H1 (cell line): ENCODE measurements at regions not wholly inside any gene's neighbourhood (a gene's known extent, or its start where the extent isn't known, plus 50 kb on each side); places are given as distances from the start of the nearest gene placed in this dataset.

Experiments used
- EZH2 ChIP-seq: fragments of 200-600 bp; sonication (generic); IDR thresholded peaks from 2 replicates; pipeline ENCODE4 v1.7.1; 2012; ENCODE audit warnings: low read depth, mild to moderate bottlenecking, moderate library complexity, low read length, inconsistent platforms; ENCODE audit not compliant: severe bottlenecking
- FOSL1 ChIP-seq: IDR thresholded peaks from 2 replicates; pipeline ENCODE4 v1.6.1; 2011; ENCODE audit warnings: mild to moderate bottlenecking, low read depth, low read length, moderate library complexity; ENCODE audit not compliant: insufficient read depth
- HDAC2 ChIP-seq, 2 experiments: fragments of 300-600 bp in 1 of 2; sonication (generic) in 1 of 2; IDR thresholded peaks; 2 replicates each; pipeline ENCODE4 v1.6.1; 2011 to 2012; ENCODE audit warnings: low read depth in 2 of 2, low read length in 2 of 2, mild to moderate bottlenecking in 2 of 2, moderate library complexity in 2 of 2, borderline replicate concordance in 1 of 2, inconsistent platforms in 1 of 2
- SIN3A ChIP-seq, 2 experiments: IDR thresholded peaks in 1 of 2; conservative IDR thresholded peaks in 1 of 2; 2 replicates each; pipeline ENCODE4 v1.6.1; 2011 to 2012; ENCODE audit warnings: low read length in 2 of 2, improper control_type of control experiment in 1 of 2, low read depth in 1 of 2, mild to moderate bottlenecking in 1 of 2
- TF ChIP-seq, protein P1 (sequence below), 3 experiments: IDR thresholded peaks; 1 replicate in 2 of 3; 2 replicates in 1 of 3; pipeline versions ENCODE4 v1.5.1 to v1.6.1; 2011; ENCODE audit warnings: low read length in 3 of 3, mild to moderate bottlenecking in 3 of 3, inconsistent platforms in 2 of 3, low read depth in 1 of 3, moderate library complexity in 1 of 3; ENCODE audit not compliant: insufficient read depth in 1 of 3; ENCODE audit errors: control extremely low read depth in 1 of 3

DNA sequence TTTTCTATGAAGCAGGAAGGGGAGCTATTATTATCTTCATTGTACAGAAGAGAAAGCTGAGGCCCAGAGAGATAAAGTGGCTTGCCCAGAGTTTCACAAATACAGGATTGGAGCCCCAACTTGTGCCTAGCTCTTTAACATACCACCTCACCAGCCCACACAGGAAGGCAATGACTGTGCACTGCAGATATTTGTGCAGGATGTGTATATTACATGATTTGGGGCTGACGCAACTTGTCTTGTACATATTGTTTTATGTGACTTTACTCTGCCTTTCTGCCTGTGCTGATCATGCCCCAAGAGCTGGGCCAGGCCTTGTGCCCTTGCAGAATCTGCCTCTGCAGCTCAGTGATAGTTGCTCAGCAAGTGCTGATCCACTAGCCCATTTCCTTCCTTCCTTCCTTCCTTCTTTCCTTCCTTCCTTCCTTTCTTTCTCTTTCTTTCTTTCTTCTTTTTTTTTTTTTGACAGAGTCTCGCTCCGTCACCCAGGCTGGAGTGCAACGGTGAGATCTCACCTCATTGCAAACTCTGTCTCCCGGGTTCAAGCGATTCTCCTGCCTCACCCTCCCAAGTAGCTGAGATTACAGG, 106.6 kb upstream of the TBCA start:
- TF ChIP-seq HDAC2 (IDR thresholded peaks at IDR 0.05; ENCODE audit: borderline replicate concordance in 1 of 2, low read depth in 2 of 2, low read length in 2 of 2) (no peak), FOSL1 (no peak), EZH2 (no peak), SIN3A (conservative IDR thresholded peaks at IDR 0.05 in 1 of 2, IDR thresholded peaks at IDR 0.05 in 1 of 2; ENCODE audit: low read depth in 1 of 2, low read length in 2 of 2) (no peak)
- TF ChIP-seq, protein P1, sequence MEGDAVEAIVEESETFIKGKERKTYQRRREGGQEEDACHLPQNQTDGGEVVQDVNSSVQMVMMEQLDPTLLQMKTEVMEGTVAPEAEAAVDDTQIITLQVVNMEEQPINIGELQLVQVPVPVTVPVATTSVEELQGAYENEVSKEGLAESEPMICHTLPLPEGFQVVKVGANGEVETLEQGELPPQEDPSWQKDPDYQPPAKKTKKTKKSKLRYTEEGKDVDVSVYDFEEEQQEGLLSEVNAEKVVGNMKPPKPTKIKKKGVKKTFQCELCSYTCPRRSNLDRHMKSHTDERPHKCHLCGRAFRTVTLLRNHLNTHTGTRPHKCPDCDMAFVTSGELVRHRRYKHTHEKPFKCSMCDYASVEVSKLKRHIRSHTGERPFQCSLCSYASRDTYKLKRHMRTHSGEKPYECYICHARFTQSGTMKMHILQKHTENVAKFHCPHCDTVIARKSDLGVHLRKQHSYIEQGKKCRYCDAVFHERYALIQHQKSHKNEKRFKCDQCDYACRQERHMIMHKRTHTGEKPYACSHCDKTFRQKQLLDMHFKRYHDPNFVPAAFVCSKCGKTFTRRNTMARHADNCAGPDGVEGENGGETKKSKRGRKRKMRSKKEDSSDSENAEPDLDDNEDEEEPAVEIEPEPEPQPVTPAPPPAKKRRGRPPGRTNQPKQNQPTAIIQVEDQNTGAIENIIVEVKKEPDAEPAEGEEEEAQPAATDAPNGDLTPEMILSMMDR (IDR thresholded peaks at IDR 0.05; ENCODE audit: control extremely low read depth in 1 of 3, insufficient read depth in 1 of 3, low read depth in 1 of 3, low read length in 3 of 3), result no peak
